GM21515 (cell line): ENCODE measurements at regions not wholly inside any gene's neighbourhood (a gene's known extent, or its start where the extent isn't known, plus 50 kb on each side); places are given as distances from the start of the nearest gene placed in this dataset.

Source experiments
- ATAC-seq: cut with Tn5 transposase; IDR thresholded peaks from one replicate; pipeline ENCODE4 v1.9.1; 2021; ENCODE audit not compliant: unreplicated experiment

GRCh38 chr7:126378642-126379041, 874.1 kb downstream of the GRM8 start:
- ATAC-seq: no peak

GRCh38 chr7:126370038-126370668, 882.6 kb downstream of the GRM8 start:
- peak; percentile 83 for ATAC-seq

DNA sequence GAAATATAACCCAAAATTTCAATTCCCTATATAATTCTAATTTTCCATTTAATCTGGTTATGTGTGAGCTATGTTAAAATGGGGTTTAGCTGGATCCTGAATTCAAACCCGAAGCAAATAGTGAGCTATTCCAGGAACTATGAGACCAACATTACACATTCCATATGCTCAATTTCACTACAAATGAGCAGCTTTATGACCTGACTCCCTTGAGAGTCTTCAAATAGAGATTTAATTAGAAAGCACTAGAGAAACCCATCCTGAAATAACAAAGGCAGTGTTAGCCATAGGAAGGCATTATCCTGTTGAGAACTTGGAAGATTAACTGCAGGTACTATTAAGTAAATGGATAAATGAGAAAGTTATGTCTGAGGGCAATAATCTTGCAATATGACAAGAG, 890.0 kb downstream of the GRM8 start:
- ATAC-seq: no peak

GRCh38 chr7:126361183-126361582, 891.6 kb downstream of the GRM8 start:
- no peak for ATAC-seq

- ATAC-seq: no peak
Observed at GRCh38 chr7:126339813-126340212, 912.9 kb downstream of the GRM8 start.

- ATAC-seq: no peak
Observed at GRCh38 chr7:126305671-126306070, 947.1 kb downstream of the GRM8 start.

- no peak for ATAC-seq
Observed at GRCh38 chr7:126303926-126304325, 948.8 kb downstream of the GRM8 start.

DNA sequence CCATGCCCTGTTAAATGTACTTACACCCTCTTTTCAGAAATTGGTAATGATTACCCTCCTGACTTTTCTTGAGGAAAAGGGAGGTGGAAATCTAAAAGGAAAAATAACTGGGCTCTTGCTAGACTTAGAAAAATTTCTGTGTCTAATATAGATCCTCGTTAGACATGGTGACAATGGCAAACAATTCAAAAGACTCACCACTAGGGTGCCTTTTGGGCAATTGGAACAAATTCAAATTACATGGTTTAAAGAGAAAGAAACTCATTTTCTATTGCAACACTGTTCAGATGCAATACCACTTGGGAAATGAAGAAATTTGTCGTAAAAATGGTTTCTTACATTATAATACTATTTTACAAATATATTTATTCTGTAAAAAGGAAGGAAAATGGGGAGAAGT, 950.1 kb downstream of the GRM8 start:
- no peak for ATAC-seq

DNA sequence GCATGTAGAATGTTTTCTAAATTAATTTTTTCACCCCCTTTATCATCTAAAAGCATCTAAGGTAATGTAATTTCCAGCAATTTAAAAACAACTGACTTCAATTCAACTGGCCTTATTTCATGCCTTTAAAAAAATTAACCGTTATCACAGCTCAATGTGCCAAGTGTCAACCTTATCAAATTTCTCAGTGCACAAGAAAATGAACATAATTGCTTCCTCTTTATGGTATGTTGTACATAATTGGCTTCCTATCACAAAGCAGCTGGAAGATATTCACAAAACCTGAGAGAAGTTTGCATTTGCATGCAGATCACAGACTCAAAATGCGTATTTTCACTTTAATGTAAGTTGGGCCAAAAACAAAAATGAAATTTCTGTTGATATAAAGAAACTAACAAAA, 966.4 kb downstream of the GRM8 start:
- ATAC-seq: no peak

DNA sequence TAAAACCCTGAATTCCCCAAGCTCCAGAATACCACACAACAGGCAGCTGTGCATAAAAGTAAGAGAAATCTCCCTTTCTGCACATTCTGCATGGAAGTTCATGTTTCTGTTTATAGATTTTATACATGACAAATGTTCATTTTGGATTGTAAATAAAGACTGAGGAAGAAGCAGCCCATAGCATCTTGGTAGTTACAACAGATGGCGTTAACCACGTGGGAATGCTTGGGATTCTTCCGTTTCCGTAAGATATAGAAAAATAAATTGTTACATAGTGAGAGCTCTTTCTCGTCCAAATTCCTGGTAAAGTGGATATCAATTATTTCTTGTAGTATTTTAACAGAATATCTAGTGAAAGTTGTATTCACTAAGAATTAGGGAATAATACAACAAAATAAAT, 1016.5 kb downstream of the GRM8 start:
- ATAC-seq: no peak

DNA sequence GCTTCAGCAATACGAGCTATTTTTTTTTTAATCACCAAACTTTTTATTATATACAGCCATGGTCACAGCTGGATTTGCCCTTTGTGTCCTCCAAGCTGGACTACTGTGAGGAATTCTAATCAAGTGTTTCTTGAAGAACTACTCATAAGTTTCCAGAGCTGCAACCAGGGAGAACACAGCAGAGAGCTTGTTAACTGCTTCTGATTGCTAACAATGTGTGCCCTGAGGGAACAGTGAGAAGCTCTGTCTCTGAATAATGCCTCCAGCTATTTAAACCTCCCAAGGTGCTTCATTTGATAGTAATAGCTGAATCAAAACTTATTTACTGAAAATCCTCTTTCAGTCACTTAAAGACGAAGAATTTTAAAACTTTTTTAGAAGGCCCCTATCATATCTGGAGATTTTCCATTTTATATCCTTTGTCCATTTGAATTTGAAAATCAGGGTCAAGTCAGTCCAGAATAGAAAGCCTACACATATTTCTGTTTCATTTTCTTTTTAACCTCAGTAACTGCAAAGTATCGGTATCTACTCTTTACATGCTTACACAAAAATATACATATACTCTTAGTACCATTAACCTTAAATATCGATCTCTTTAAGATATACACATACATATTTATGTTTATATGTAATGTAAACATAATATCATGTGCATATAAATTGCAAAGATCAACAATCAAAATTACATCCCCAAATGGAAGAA, 1024.2 kb downstream of the GRM8 start:
- no peak for ATAC-seq

DNA sequence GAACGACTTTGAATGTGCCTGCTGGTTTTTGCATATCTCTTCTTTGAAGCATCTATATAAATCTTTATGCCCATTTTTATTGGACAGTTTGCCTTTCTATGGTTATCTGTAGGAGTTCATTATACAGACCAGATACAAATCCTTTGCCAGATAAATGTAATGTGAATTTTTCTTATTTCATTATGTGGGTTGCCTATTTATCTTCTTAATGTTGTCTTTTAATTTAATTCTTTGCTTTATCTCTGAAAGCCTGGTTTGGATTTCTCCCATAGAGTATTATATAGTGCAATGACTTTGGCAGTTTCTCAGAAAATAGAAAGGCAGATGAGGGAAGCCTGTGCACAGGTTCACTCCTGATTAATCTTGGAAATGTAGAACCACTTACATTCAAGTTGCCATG, 1025.1 kb downstream of the GRM8 start:
- no peak for ATAC-seq

- ATAC-seq: no peak
Observed at GRCh38 chr7:126227055-126227454, 1025.7 kb downstream of the GRM8 start.

DNA sequence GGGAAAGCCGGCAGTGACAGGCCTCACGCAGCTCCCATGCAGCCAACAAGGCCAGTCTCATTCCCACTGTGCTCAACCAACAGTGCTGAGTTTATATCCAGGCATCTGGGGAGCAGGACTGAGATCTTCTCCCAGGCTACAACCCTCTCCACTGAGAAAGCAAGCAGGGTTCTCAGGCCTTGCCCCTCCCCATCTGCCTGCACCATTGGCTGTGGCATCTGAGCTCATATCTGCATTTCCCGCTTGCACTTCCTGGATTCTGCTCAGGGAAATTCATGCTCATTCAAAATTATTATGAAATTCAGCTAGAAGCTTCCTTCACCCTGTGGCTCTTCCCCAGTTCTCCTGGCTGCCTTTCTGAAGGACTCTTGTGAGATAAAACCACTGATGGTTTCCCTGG, 1029.0 kb downstream of the GRM8 start:
- ATAC-seq: no peak

GRCh38 chr7:126222782-126223181, 1030.0 kb downstream of the GRM8 start:
- no peak for ATAC-seq

DNA sequence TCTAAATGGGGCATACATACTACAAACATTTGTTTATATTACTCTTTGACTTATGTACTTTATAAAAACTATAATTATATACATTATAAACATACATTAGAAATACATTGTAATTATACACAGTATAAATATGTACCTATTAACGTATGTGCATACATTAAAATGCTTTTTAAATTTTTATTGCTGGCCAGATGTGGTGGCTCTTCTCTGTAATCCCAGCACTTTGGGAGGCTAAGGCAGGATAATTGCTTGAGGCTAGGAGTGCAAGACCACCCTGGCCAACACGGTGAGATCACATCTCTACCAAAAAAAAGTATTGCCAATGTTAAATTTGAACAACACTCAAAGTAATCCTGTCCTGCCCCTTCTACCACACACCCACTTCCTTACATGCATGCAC, 1037.0 kb downstream of the GRM8 start:
- no peak for ATAC-seq

DNA sequence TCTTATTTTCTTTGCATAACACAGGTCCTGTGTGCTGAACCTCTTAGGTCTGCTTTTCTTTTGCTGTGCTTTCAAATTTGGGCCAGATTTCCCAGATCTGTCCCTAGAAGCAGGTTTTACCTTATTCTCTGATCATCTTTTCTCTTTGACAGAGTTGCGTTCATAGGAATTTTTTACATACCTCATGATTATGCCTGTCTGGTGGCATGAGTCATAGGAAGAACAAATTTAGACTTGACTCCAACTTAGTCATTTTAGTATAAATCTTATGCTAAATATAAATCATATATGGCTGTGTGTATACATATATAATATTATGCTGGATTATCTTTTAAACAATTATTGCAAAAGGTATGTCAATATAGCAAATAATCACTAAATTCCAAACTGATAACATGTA, 1038.9 kb downstream of the GRM8 start:
- ATAC-seq: no peak

DNA sequence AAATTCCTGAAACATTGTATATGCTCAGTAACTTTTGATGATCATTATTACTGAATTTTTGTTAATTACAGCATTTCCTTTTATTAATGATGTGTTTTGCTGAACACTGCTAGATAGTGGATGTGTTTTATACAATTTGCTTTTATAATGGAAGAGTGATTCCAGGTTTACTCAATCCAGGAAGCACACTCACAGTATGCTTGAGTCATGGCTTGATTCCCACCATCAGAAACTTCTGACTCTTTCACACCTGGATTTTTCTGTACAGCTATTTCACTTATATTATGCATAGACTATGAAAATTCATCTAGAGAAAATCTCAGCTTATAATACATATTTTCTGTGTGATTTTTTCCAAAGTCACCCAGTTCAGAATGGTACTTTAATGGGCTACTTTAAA, 1040.9 kb downstream of the GRM8 start:
- ATAC-seq: no peak

GRCh38 chr7:126210707-126211106, 1042.0 kb downstream of the GRM8 start:
- ATAC-seq: no peak

DNA sequence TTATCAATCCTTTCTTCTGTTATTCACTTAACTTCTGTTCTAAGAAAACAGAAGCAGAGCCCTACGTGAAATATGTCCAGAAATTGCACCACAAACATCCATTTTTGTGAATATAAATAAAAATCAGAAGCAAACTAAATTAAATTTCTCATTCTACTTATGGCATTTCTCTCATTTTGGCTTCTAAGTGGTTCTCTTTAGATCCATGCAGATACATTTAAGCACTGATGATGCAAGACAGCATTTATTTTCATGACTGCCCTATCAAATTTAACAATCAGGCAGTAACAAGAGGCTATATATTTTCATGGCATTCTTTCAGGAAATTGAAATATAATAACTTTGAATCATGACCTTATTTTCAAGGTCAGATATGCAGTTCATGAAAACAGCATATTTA, 1049.6 kb downstream of the GRM8 start:
- no peak for ATAC-seq

DNA sequence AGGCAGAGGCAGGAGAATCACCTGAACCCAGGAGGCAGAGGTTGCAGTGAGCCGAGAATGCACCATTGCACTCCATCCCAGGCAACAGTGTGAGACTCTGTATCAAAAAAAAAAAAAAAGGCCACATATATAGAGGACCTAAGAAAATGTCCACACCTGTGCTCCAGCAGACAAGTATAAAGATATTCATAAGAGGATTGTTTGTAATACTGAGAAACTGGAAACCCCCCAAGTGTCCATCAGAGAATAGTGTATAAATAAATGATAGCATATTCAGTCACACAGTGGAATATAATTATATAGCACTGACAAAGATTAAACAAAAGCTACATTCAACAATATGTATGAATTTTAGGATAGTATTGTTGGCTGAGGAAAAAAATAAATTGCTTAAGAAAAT, 1050.6 kb downstream of the GRM8 start:
- ATAC-seq: no peak

GRCh38 chr7:126185959-126186580, 1066.7 kb downstream of the GRM8 start:
- ATAC-seq: no peak

DNA sequence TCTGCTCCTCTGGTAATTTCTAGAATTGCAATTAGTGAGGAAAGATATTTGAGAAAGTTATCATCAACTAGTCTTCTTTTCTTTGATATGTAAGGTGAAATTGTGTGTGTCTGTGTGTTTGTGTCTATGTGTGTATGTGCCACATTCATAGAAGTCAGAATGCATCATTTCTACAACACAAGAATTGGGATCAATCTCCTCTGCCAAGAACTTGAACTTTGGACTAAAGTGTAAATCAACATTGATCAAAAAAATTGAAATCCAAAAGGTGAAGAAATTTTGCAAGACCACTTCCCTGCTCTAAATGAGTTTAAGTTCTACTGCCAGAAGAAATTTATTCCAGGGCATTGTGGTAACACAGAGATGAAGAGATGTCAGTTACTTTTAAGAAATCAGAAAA, 1072.8 kb downstream of the GRM8 start:
- no peak for ATAC-seq
